Tibial nerve (tissue), 4 donors: ENCODE measurements at regions not wholly inside any gene's neighbourhood (a gene's known extent, or its start where the extent isn't known, plus 50 kb on each side); places are given as distances from the start of the nearest gene placed in this dataset.

Experiments
- DNase-seq, 2 donors: peaks; one replicate each; pipeline ENCODE4 v3.0.0-alpha.2; 2019; ENCODE audit warnings: low spot score in 2 of 2
- H3K27ac ChIP-seq, 4 donors: fragments of 200-600 bp; sonication (generic) in 3 of 4; one replicate each; pipeline ENCODE4 v1.5.1; 2017 to 2019; ENCODE audit warnings: mild to moderate bottlenecking in 1 of 4
- H3K27me3 ChIP-seq, 2 donors: fragments of 200-600 bp; sonication (generic) in 1 of 2; one replicate each; pipeline versions ENCODE4 v1.5.1 to v1.6.0; 2017 to 2019
- H3K36me3 ChIP-seq, 3 donors: fragments of 200-600 bp; sonication (generic); one replicate each; pipeline ENCODE4 v1.5.1; 2018 to 2019
- H3K4me1 ChIP-seq, 4 donors: fragments of 200-600 bp; sonication (generic) in 3 of 4; one replicate each; pipeline ENCODE4 v1.5.1; 2017 to 2019
- H3K4me3 ChIP-seq, 4 donors: fragments of 200-600 bp; sonication (generic) in 3 of 4; one replicate each; pipeline ENCODE4 v1.5.1; 2017 to 2019; ENCODE audit warnings: mild to moderate bottlenecking in 1 of 4, moderate library complexity in 1 of 4
- H3K9me3 ChIP-seq, 4 donors: fragments of 200-600 bp; sonication (generic) in 3 of 4; one replicate each; pipeline ENCODE4 v1.5.1; 2017 to 2019
- CTCF ChIP-seq, 5 experiments: fragments of 200-600 bp in 3 of 5; fragments of 450-650 bp in 2 of 5; sonication (generic) in 3 of 5; IDR thresholded peaks; one replicate each; pipeline ENCODE4 v1.5.1; 2016 to 2019; ENCODE audit warnings: antibody characterized with exemption in 5 of 5, mild to moderate bottlenecking in 3 of 5, moderate library complexity in 2 of 5
- EP300 ChIP-seq, 2 donors: sonication (generic); formaldehyde crosslinking; IDR thresholded peaks; one replicate each; pipeline ENCODE4 v1.6.1; 2017; ENCODE audit warnings: antibody characterized with exemption in 2 of 2, mild to moderate bottlenecking in 1 of 2
- POLR2A ChIP-seq, 2 donors: fragments of 450-650 bp; IDR thresholded peaks; one replicate each; pipeline ENCODE4 v1.6.1; 2017; ENCODE audit warnings: antibody characterized with exemption in 2 of 2, mild to moderate bottlenecking in 2 of 2, moderate library complexity in 2 of 2
- WGBS, 2 donors: methylation state at CpG; one replicate each; pipeline ENCODE4 v1.1.5; 2018; 5-methylcytosine and 5-hydroxymethylcytosine counted together

GRCh38 chr5:56356121-56356835 is 123.1 kb upstream of the ANKRD55 start:
- WGBS, 2 donors: 51 to 60% methylated on average over 6 of the region's 6 CpGs
- H3K27ac ChIP-seq: no peak overlapping the region
- no peaks in the 10 kb centered on the region for H3K27me3 ChIP-seq
- DNase-seq: no peak
- TF ChIP-seq CTCF (IDR thresholded peaks at IDR 0.05) (no peak), EP300 (IDR thresholded peaks at IDR 0.05) (no peak), POLR2A (IDR thresholded peaks at IDR 0.05) (no peak)
- peaks cover 5 to 38% (median 18%) of the 10 kb centered on the region in 4 donors for H3K4me1 ChIP-seq
- H3K4me3 ChIP-seq: no peak overlapping the region
- no peaks in the 10 kb centered on the region for H3K36me3 ChIP-seq
- no peaks in the 10 kb centered on the region for H3K9me3 ChIP-seq

GRCh38 chr5:56354836-56355235 is 121.7 kb upstream of the ANKRD55 start:
- Histone ChIP-seq H3K27me3 (no peaks in the 10 kb centered on the region), H3K27ac (no peak overlapping the region), H3K4me3 (no peak overlapping the region), H3K36me3 (no peaks in the 10 kb centered on the region), H3K9me3 (no peaks in the 10 kb centered on the region), H3K4me1 (peaks cover 5 to 50% (median 22%) of the 10 kb centered on the region in 4 donors)
- no peak for DNase-seq
- TF ChIP-seq CTCF (IDR thresholded peaks at IDR 0.05) (no peak), EP300 (IDR thresholded peaks at IDR 0.05) (no peak), POLR2A (IDR thresholded peaks at IDR 0.05) (no peak)
- 97 to 98% methylated on average over 4 of the region's 4 CpGs for WGBS, 2 donors

DNA sequence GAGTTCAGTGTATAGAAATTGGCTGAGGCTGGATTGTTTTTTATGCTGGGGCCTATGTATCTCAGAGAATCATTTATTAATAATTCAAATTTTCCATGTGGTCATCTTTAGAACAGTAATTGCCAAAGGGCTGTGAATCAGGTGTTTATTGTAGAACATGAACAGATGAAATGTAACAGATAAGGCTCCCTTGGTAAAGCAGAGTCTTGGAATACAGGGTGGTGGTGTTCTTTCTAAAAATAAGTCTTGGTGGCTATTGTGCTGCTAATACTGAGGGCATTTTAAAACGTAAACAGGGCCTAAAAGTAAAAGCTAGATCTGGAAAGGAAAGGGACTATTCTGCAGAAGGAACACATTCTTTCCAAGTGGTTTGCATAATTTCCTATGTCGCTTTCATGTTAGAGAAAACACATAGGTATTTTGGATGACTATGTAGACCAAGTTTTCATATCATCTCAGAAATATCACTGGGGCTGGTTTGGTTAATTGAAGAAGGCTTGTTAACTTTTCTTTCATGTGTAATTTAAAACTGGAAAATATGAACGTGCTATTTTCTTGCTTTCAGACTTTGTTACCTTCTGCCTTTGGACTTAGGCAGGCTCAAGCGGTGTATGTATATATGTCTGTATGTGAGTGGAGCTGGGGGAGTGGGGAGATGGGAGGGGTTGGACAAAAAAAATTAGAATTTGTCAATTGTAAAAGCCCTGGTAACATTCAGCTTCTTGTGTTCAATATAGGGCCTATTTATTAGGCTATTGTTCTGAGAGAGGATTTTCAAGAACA is 119.9 kb upstream of the ANKRD55 start:
- H3K27ac ChIP-seq: peak overlapping the region in 1 of 4 donors; percentile 3
- H3K4me3 ChIP-seq: no peak overlapping the region
- peaks cover 0 to 42% (median 12%) of the 10 kb centered on the region in 4 donors for H3K4me1 ChIP-seq
- H3K36me3 ChIP-seq: no peaks in the 10 kb centered on the region
- WGBS, 2 donors: 76 to 84% methylated on average over 4 of the region's 4 CpGs
- H3K27me3 ChIP-seq: no peaks in the 10 kb centered on the region
- no peak for DNase-seq
- TF ChIP-seq CTCF (IDR thresholded peaks at IDR 0.05): no peak
- TF ChIP-seq EP300 (IDR thresholded peaks at IDR 0.05): no peak
- TF ChIP-seq POLR2A (IDR thresholded peaks at IDR 0.05): no peak
- no peaks in the 10 kb centered on the region for H3K9me3 ChIP-seq

GRCh38 chr5:56350597-56351170 is 117.6 kb upstream of the ANKRD55 start:
- no peaks in the 10 kb centered on the region for H3K36me3 ChIP-seq
- 20 to 32% methylated on average over 5 of the region's 5 CpGs for WGBS, 2 donors
- H3K4me1 ChIP-seq: peaks cover 0 to 30% (median 10%) of the 10 kb centered on the region in 4 donors
- H3K27ac ChIP-seq: peak overlapping the region in 2 of 4 donors; percentile 1 to 31
- no peaks in the 10 kb centered on the region for H3K27me3 ChIP-seq
- no peaks in the 10 kb centered on the region for H3K9me3 ChIP-seq
- H3K4me3 ChIP-seq: no peak overlapping the region
- TF ChIP-seq EP300 (IDR thresholded peaks at IDR 0.05) (peak in 1 of 2 donors; percentile 71), POLR2A (IDR thresholded peaks at IDR 0.05) (no peak)
- no peak for DNase-seq

GRCh38 chr5:56350011-56350596 is 117.0 kb upstream of the ANKRD55 start:
- Histone ChIP-seq H3K4me1 (peaks cover 0 to 30% (median 10%) of the 10 kb centered on the region in 4 donors), H3K27me3 (no peaks in the 10 kb centered on the region), H3K4me3 (no peak overlapping the region), H3K27ac (peak overlapping the region in 2 of 4 donors; percentile 1 to 28), H3K9me3 (no peaks in the 10 kb centered on the region), H3K36me3 (no peaks in the 10 kb centered on the region)
- WGBS, 2 donors: 46 to 65% methylated on average over 3 of the region's 3 CpGs
- TF ChIP-seq CTCF (IDR thresholded peaks at IDR 0.05) (no peak), EP300 (IDR thresholded peaks at IDR 0.05) (no peak), POLR2A (IDR thresholded peaks at IDR 0.05) (no peak)
- no peak for DNase-seq
